ENCODE measurements at regions not wholly inside any gene's neighbourhood (a gene's known extent, or its start where the extent isn't known, plus 50 kb on each side); places are given as distances from the start of the nearest gene placed in this dataset.

DNA sequence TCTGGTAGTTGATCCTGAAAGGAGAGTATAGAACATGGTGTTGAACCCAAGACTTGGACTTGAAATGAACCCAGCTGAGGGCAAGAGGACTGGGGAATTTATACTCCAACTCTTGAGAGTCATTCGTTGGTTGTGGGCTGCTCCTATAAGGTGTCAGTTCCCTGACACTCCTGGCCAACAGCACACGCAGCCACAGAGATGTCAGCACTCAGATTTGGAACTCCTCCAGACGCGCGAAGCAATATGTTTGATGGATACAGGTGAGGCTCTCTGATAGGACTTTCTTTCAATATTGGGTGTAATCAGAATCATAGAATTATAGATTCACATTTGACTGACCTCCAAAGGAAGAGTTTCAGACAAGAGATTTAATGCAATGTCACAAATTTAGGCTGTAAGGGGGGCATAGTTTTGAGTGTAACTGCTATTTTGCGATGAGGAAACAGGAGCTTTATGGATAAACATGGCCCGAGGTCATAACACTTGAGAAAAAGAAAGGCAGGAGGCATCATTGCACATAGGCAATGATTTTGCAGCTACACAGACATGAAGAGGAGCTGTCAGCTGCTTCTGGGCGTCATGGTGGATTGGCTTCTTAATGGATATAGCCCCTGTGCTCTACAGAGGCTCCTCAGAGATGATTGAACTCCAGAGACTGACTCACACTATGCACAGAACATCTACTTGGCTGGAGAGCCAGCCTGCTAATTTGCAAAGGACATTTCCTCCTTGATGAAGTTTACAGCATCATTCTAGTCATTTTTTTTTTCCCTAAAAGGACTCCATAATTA, 569.2 kb upstream of the RGMA start:
- POLR2A ChIA-PET: no interaction called here
- Histone ChIP-seq H3K9me2 (no peaks in the 10 kb centered on the region), H3K4me3 (ENCODE audit: low read depth in 2 of 2, low read length in 1 of 2) (no peak overlapping the region), H4K20me1 (ENCODE audit: insufficient read depth) (no peaks in the 10 kb centered on the region), H2AFZ (ENCODE audit: low read depth) (no peak overlapping the region), H3K36me3 (replicated peaks in 1 of 2; ENCODE audit: control insufficient read depth in 1 of 2, insufficient read depth in 2 of 2, low read length in 1 of 2) (no peaks in the 10 kb centered on the region), H3K9ac (no peak overlapping the region), H3K27ac (ENCODE audit: low read depth in 2 of 2, low read length in 1 of 2) (no peak overlapping the region), H3K4me2 (no peak overlapping the region), H3K79me2 (ENCODE audit: insufficient read depth) (no peaks in the 10 kb centered on the region), H3K27me3 (ENCODE audit: insufficient read depth) (no peaks in the 10 kb centered on the region), H3K9me3 (no peaks in the 10 kb centered on the region), H3K4me1 (ENCODE audit: control insufficient read depth in 1 of 2, insufficient read depth in 2 of 2, low read depth in 1 of 2, low read length in 1 of 2) (no peaks in the 10 kb centered on the region), H3F3A (replicated peaks; ENCODE audit: insufficient read depth) (no peaks in the 10 kb centered on the region)
- 33% methylated on average over 8 of the region's 8 CpGs for WGBS (ENCODE audit: low lambda C conversion rate)
- DNase-seq: no peak
- TF ChIP-seq EP300 (IDR thresholded peaks at IDR 0.05; ENCODE audit: borderline replicate concordance in 1 of 2, low read depth in 1 of 2, low read length in 1 of 2): no peak
- TF ChIP-seq ELF1 (IDR thresholded peaks at IDR 0.05): no peak
- no peak for TF ChIP-seq FOSL2 (IDR thresholded peaks at IDR 0.05; ENCODE audit: borderline replicate concordance, low read depth)
- TF ChIP-seq, protein P1, sequence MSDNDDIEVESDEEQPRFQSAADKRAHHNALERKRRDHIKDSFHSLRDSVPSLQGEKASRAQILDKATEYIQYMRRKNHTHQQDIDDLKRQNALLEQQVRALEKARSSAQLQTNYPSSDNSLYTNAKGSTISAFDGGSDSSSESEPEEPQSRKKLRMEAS (IDR thresholded peaks at IDR 0.05; ENCODE audit: low read depth): no peak
- no peak for TF ChIP-seq RFX5 (IDR thresholded peaks at IDR 0.05; ENCODE audit: low read length)
- TF ChIP-seq, protein P2, sequence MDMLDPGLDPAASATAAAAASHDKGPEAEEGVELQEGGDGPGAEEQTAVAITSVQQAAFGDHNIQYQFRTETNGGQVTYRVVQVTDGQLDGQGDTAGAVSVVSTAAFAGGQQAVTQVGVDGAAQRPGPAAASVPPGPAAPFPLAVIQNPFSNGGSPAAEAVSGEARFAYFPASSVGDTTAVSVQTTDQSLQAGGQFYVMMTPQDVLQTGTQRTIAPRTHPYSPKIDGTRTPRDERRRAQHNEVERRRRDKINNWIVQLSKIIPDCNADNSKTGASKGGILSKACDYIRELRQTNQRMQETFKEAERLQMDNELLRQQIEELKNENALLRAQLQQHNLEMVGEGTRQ (IDR thresholded peaks at IDR 0.05; ENCODE audit: borderline replicate concordance, low read depth, low read length): no peak
- TF ChIP-seq TEAD4 (IDR thresholded peaks at IDR 0.05; ENCODE audit: borderline replicate concordance, insufficient read depth): no peak
- no peak for TF ChIP-seq NRF1 (IDR thresholded peaks at IDR 0.05; ENCODE audit: low read depth, low read length)
- no peak for TF ChIP-seq FOXM1 (IDR thresholded peaks at IDR 0.05; ENCODE audit: low read depth)
- TF ChIP-seq, protein P3, sequence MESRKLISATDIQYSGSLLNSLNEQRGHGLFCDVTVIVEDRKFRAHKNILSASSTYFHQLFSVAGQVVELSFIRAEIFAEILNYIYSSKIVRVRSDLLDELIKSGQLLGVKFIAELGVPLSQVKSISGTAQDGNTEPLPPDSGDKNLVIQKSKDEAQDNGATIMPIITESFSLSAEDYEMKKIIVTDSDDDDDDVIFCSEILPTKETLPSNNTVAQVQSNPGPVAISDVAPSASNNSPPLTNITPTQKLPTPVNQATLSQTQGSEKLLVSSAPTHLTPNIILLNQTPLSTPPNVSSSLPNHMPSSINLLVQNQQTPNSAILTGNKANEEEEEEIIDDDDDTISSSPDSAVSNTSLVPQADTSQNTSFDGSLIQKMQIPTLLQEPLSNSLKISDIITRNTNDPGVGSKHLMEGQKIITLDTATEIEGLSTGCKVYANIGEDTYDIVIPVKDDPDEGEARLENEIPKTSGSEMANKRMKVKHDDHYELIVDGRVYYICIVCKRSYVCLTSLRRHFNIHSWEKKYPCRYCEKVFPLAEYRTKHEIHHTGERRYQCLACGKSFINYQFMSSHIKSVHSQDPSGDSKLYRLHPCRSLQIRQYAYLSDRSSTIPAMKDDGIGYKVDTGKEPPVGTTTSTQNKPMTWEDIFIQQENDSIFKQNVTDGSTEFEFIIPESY (IDR thresholded peaks at IDR 0.05; ENCODE audit: borderline replicate concordance, low read depth): no peak
- no peak for TF ChIP-seq TAF1 (IDR thresholded peaks at IDR 0.05; ENCODE audit: borderline replicate concordance, low read depth, low read length)
- CTCF ChIA-PET: no interaction called here

DNA sequence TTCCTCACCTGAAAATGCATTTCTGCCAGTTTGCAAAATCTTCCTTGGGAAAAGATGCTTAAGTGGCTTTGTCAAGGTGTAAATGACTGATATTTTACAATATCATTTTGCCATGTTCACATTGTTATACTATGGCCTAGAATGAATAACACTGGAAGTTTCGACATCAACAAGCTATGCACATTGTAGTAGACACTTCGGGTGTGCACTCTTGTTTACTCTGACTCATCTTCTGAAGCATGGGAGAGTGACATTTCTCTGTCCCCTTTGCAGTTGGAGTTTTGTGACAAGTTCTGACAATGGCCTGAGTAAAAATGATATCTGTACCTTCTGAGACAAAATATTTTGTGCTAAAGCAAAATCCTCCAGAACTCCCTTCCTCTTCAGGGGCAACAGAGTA, 567.0 kb upstream of the RGMA start:
- ChIA-PET POLR2A (no interaction called here), CTCF (interaction anchor here (0.6 to 1.1 kb wide), 2 partner anchors 8 to 12 kb away, joined by 3 to 4 read pairs; no protein-coding TSS in a partner anchor)
- no peak for DNase-seq
- Histone ChIP-seq H3K4me1 (ENCODE audit: control insufficient read depth in 1 of 2, insufficient read depth in 2 of 2, low read depth in 1 of 2, low read length in 1 of 2) (no peaks in the 10 kb centered on the region), H3K27me3 (ENCODE audit: insufficient read depth) (no peaks in the 10 kb centered on the region), H3K9ac (no peak overlapping the region), H3K9me3 (no peaks in the 10 kb centered on the region), H3K9me2 (no peaks in the 10 kb centered on the region), H3K27ac (ENCODE audit: low read depth in 2 of 2, low read length in 1 of 2) (no peak overlapping the region), H3K79me2 (ENCODE audit: insufficient read depth) (no peaks in the 10 kb centered on the region), H3F3A (replicated peaks; ENCODE audit: insufficient read depth) (no peaks in the 10 kb centered on the region), H2AFZ (ENCODE audit: low read depth) (no peak overlapping the region), H4K20me1 (ENCODE audit: insufficient read depth) (no peaks in the 10 kb centered on the region), H3K36me3 (replicated peaks in 1 of 2; ENCODE audit: control insufficient read depth in 1 of 2, insufficient read depth in 2 of 2, low read length in 1 of 2) (no peaks in the 10 kb centered on the region), H3K4me2 (no peak overlapping the region), H3K4me3 (ENCODE audit: low read depth in 2 of 2, low read length in 1 of 2) (no peak overlapping the region)
- TF ChIP-seq RXRA (IDR thresholded peaks at IDR 0.05; ENCODE audit: borderline replicate concordance, low read depth) (no peak), FOSL2 (IDR thresholded peaks at IDR 0.05; ENCODE audit: borderline replicate concordance, low read depth) (no peak), YY1 (IDR thresholded peaks at IDR 0.05; ENCODE audit: low read depth) (no peak), TEAD4 (IDR thresholded peaks at IDR 0.05; ENCODE audit: borderline replicate concordance, insufficient read depth) (no peak), NRF1 (IDR thresholded peaks at IDR 0.05; ENCODE audit: low read depth, low read length) (no peak), NFIC (IDR thresholded peaks at IDR 0.05; ENCODE audit: borderline replicate concordance) (no peak), RFX5 (IDR thresholded peaks at IDR 0.05; ENCODE audit: low read length) (no peak), POLR2AphosphoS5 (IDR thresholded peaks at IDR 0.05; ENCODE audit: low read depth, low read length) (no peak), RCOR1 (IDR thresholded peaks at IDR 0.05; ENCODE audit: low read length) (no peak), RAD21 (IDR thresholded peaks at IDR 0.05; ENCODE audit: low read length) (no peak)
- TF ChIP-seq, protein P4, sequence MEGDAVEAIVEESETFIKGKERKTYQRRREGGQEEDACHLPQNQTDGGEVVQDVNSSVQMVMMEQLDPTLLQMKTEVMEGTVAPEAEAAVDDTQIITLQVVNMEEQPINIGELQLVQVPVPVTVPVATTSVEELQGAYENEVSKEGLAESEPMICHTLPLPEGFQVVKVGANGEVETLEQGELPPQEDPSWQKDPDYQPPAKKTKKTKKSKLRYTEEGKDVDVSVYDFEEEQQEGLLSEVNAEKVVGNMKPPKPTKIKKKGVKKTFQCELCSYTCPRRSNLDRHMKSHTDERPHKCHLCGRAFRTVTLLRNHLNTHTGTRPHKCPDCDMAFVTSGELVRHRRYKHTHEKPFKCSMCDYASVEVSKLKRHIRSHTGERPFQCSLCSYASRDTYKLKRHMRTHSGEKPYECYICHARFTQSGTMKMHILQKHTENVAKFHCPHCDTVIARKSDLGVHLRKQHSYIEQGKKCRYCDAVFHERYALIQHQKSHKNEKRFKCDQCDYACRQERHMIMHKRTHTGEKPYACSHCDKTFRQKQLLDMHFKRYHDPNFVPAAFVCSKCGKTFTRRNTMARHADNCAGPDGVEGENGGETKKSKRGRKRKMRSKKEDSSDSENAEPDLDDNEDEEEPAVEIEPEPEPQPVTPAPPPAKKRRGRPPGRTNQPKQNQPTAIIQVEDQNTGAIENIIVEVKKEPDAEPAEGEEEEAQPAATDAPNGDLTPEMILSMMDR (IDR thresholded peaks at IDR 0.05): no peak
- WGBS (ENCODE audit: low lambda C conversion rate): 31% methylated on average over 2 of the region's 2 CpGs

Data from SK-N-SH (cell line).